ENCODE measurements at regions not wholly inside any gene's neighbourhood (a gene's known extent, or its start where the extent isn't known, plus 50 kb on each side); places are given as distances from the start of the nearest gene placed in this dataset.

GRCh38 chr4:71209161-71209560, 129.7 kb upstream of the SLC4A4 start:
- TF ChIP-seq CTCF (IDR thresholded peaks at IDR 0.05 in 2 of 3, conservative IDR thresholded peaks at IDR 0.05 in 1 of 3; ENCODE audit: control insufficient read depth in 2 of 3, extremely low read depth in 1 of 3, insufficient read depth in 1 of 3, low read depth in 3 of 3, low read length in 3 of 3): no peak
- no peak for TF ChIP-seq ZNF217 (IDR thresholded peaks at IDR 0.05)
- TF ChIP-seq, protein P1, sequence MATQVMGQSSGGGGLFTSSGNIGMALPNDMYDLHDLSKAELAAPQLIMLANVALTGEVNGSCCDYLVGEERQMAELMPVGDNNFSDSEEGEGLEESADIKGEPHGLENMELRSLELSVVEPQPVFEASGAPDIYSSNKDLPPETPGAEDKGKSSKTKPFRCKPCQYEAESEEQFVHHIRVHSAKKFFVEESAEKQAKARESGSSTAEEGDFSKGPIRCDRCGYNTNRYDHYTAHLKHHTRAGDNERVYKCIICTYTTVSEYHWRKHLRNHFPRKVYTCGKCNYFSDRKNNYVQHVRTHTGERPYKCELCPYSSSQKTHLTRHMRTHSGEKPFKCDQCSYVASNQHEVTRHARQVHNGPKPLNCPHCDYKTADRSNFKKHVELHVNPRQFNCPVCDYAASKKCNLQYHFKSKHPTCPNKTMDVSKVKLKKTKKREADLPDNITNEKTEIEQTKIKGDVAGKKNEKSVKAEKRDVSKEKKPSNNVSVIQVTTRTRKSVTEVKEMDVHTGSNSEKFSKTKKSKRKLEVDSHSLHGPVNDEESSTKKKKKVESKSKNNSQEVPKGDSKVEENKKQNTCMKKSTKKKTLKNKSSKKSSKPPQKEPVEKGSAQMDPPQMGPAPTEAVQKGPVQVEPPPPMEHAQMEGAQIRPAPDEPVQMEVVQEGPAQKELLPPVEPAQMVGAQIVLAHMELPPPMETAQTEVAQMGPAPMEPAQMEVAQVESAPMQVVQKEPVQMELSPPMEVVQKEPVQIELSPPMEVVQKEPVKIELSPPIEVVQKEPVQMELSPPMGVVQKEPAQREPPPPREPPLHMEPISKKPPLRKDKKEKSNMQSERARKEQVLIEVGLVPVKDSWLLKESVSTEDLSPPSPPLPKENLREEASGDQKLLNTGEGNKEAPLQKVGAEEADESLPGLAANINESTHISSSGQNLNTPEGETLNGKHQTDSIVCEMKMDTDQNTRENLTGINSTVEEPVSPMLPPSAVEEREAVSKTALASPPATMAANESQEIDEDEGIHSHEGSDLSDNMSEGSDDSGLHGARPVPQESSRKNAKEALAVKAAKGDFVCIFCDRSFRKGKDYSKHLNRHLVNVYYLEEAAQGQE (IDR thresholded peaks at IDR 0.05; ENCODE audit: low read depth, low read length): no peak
- no peak for TF ChIP-seq POLR2A (IDR thresholded peaks at IDR 0.05; ENCODE audit: low read depth, low read length)
- no peak for TF ChIP-seq SP1 (IDR thresholded peaks at IDR 0.05; ENCODE audit: low read depth, low read length)
- no peak for TF ChIP-seq MXI1 (IDR thresholded peaks at IDR 0.05; ENCODE audit: low read depth, low read length)
- no peak for TF ChIP-seq CHD2 (IDR thresholded peaks at IDR 0.05; ENCODE audit: borderline replicate concordance, low read depth, low read length)
- TF ChIP-seq TARDBP (IDR thresholded peaks at IDR 0.05; ENCODE audit: borderline replicate concordance): no peak
- TF ChIP-seq GABPA (IDR thresholded peaks at IDR 0.05; ENCODE audit: low read depth): no peak
